ENCODE measurements at regions not wholly inside any gene's neighbourhood (a gene's known extent, or its start where the extent isn't known, plus 50 kb on each side); places are given as distances from the start of the nearest gene placed in this dataset.

DNA sequence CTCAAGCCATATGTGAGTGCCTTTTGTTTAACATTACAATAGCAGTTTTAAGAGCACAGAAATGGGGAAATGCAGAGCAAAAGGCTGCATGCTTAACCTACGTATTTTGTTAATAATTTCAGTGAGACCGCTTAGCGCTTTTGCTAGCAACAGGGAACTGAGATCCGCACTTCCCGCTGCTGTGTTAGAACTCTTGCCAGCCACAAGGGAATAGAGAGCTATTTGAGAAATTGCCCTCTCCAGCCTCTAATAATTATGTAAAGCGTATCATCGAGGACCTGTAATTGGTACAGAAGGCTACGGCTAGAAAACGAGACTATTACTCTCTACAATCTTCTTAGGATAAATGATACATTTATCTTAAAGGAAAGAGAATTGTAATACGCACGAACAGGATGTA, 205.2 kb upstream of the GRIP1 start:
- Histone ChIP-seq H3K79me2 (ENCODE audit: control insufficient read depth, insufficient read depth, low read length, unreplicated experiment) (no peaks in the 10 kb centered on the region), H2AFZ (ENCODE audit: low read length, unreplicated experiment) (no peak overlapping the region), H3K27me3 (ENCODE audit: insufficient read depth, low read length) (peaks cover 36% of the 10 kb centered on the region), H3K4me3 (ENCODE audit: low read depth, low read length) (no peak overlapping the region), H3K27ac (ENCODE audit: low read depth, low read length) (no peak overlapping the region), H3K4me1 (ENCODE audit: control insufficient read depth, insufficient read depth, low read length, unreplicated experiment) (no peaks in the 10 kb centered on the region), H3K36me3 (ENCODE audit: insufficient read depth, low read length) (no peaks in the 10 kb centered on the region)

- no peak overlapping the region for H2AFZ ChIP-seq (ENCODE audit: low read length, unreplicated experiment)
- H3K36me3 ChIP-seq (ENCODE audit: insufficient read depth, low read length) = no peaks in the 10 kb centered on the region
- no peak overlapping the region for H3K27ac ChIP-seq (ENCODE audit: low read depth, low read length)
Measured at GRCh38 chr12:66885115-66885875, 206.4 kb upstream of the GRIP1 start.

GRCh38 chr12:66896797-66897196, 217.9 kb upstream of the GRIP1 start:
- no peak overlapping the region for H2AFZ ChIP-seq (ENCODE audit: low read length, unreplicated experiment)
- H3K4me1 ChIP-seq (ENCODE audit: control insufficient read depth, insufficient read depth, low read length, unreplicated experiment) = no peaks in the 10 kb centered on the region
- H3K36me3 ChIP-seq (ENCODE audit: insufficient read depth, low read length) = no peaks in the 10 kb centered on the region
- peaks cover 9% of the 10 kb centered on the region; the same call in 1 of the 2 replicates for H3K27me3 ChIP-seq (ENCODE audit: insufficient read depth, low read length)
- H3K79me2 ChIP-seq (ENCODE audit: control insufficient read depth, insufficient read depth, low read length, unreplicated experiment) = no peaks in the 10 kb centered on the region
- H3K4me3 ChIP-seq (ENCODE audit: low read depth, low read length) = no peak overlapping the region
- H3K27ac ChIP-seq (ENCODE audit: low read depth, low read length) = no peak overlapping the region

More at GRCh38 chr12:66885115-66885875, 206.4 kb upstream of the GRIP1 start:
- Histone ChIP-seq H3K79me2 (ENCODE audit: control insufficient read depth, insufficient read depth, low read length, unreplicated experiment) (no peaks in the 10 kb centered on the region), H3K27me3 (ENCODE audit: insufficient read depth, low read length) (peaks cover 36% of the 10 kb centered on the region), H3K4me1 (ENCODE audit: control insufficient read depth, insufficient read depth, low read length, unreplicated experiment) (no peaks in the 10 kb centered on the region), H3K4me3 (ENCODE audit: low read depth, low read length) (no peak overlapping the region)

DNA sequence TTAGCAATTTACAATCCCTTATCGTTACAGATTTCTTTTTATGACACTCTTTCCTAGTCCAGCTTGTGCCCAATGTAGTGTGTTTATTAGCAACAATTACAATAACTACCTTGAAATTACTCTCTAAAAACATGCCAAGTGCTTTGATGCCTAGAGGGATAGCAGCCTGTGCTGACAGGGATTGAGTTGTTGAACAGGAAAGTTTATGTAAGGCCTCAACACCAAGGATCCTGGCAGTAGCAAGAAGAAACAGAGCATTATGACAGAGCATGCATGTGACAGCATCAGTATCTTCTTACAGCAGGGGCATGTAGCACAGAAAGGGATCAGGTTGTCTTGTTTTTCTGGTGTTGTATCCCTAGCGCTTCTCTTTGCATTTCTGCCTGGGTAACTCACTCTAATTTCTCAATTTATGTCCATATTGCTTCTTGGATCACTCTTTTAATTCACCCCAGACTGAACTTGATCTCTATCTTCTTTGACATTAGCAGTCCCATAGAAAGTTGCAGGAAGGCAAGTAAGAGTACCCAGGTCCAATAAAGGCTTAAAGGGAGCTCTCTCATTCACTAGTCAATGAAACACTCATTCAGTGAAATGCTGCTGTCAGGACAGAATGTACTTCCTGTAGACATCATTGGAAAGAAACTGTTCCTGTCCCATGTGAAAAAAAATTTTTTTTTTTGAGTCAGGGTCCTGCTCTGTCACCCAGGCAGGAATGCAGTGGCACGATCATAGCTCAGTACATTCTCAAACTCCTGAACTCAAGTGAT, 220.0 kb upstream of the GRIP1 start:
- H3K36me3 ChIP-seq (ENCODE audit: insufficient read depth, low read length) = no peaks in the 10 kb centered on the region
- no peak overlapping the region for H2AFZ ChIP-seq (ENCODE audit: low read length, unreplicated experiment)
- H3K4me1 ChIP-seq (ENCODE audit: control insufficient read depth, insufficient read depth, low read length, unreplicated experiment) = no peaks in the 10 kb centered on the region
- peaks cover 9% of the 10 kb centered on the region; the same call in 1 of the 2 replicates for H3K27me3 ChIP-seq (ENCODE audit: insufficient read depth, low read length)
- H3K4me3 ChIP-seq (ENCODE audit: low read depth, low read length) = no peak overlapping the region
- no peak overlapping the region for H3K27ac ChIP-seq (ENCODE audit: low read depth, low read length)
- H3K79me2 ChIP-seq (ENCODE audit: control insufficient read depth, insufficient read depth, low read length, unreplicated experiment) = no peaks in the 10 kb centered on the region

DNA sequence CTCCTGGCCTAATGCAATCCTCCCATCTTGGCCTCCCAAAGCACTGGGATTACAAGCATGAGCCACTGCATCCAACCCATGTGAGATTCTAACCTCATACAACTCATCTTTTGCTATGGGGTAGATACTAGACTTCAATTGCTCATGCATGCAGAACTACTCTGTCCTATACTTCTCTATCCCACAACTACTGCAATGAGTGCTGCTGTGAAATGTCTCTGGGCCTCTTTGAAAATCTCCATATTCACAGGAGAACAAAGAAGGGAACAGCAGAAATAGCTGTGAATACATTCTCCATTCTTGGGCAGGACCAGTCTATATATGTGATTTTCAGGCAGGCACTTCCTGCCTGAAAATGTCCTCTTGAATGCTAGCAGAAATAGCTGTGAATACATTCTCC, 220.7 kb upstream of the GRIP1 start:
- Histone ChIP-seq H3K79me2 (ENCODE audit: control insufficient read depth, insufficient read depth, low read length, unreplicated experiment) (no peaks in the 10 kb centered on the region), H3K4me3 (ENCODE audit: low read depth, low read length) (no peak overlapping the region), H3K27me3 (ENCODE audit: insufficient read depth, low read length) (peaks cover 13% of the 10 kb centered on the region; the same call in 1 of the 2 replicates), H2AFZ (ENCODE audit: low read length, unreplicated experiment) (no peak overlapping the region), H3K27ac (ENCODE audit: low read depth, low read length) (no peak overlapping the region), H3K4me1 (ENCODE audit: control insufficient read depth, insufficient read depth, low read length, unreplicated experiment) (no peaks in the 10 kb centered on the region), H3K36me3 (ENCODE audit: insufficient read depth, low read length) (no peaks in the 10 kb centered on the region)

- no peaks in the 10 kb centered on the region for H3K4me1 ChIP-seq (ENCODE audit: control insufficient read depth, insufficient read depth, low read length, unreplicated experiment)
- H3K79me2 ChIP-seq (ENCODE audit: control insufficient read depth, insufficient read depth, low read length, unreplicated experiment) = no peaks in the 10 kb centered on the region
- H3K27ac ChIP-seq (ENCODE audit: low read depth, low read length) = no peak overlapping the region
- peaks cover 17% of the 10 kb centered on the region; the same call in 1 of the 2 replicates for H3K27me3 ChIP-seq (ENCODE audit: insufficient read depth, low read length)
- H3K4me3 ChIP-seq (ENCODE audit: low read depth, low read length) = no peak overlapping the region
- no peaks in the 10 kb centered on the region for H3K36me3 ChIP-seq (ENCODE audit: insufficient read depth, low read length)
- H2AFZ ChIP-seq (ENCODE audit: low read length, unreplicated experiment) = no peak overlapping the region
Measured at GRCh38 chr12:66900616-66901015, 221.7 kb upstream of the GRIP1 start.

- Histone ChIP-seq H3K36me3 (ENCODE audit: insufficient read depth, low read length) (no peaks in the 10 kb centered on the region), H2AFZ (ENCODE audit: low read length, unreplicated experiment) (no peak overlapping the region), H3K79me2 (ENCODE audit: control insufficient read depth, insufficient read depth, low read length, unreplicated experiment) (no peaks in the 10 kb centered on the region), H3K27me3 (ENCODE audit: insufficient read depth, low read length) (peaks cover 17% of the 10 kb centered on the region; the same call in 1 of the 2 replicates), H3K27ac (ENCODE audit: low read depth, low read length) (no peak overlapping the region), H3K4me1 (ENCODE audit: control insufficient read depth, insufficient read depth, low read length, unreplicated experiment) (no peaks in the 10 kb centered on the region), H3K4me3 (ENCODE audit: low read depth, low read length) (no peak overlapping the region)
Measured at GRCh38 chr12:66901138-66901932, 222.5 kb upstream of the GRIP1 start.

DNA sequence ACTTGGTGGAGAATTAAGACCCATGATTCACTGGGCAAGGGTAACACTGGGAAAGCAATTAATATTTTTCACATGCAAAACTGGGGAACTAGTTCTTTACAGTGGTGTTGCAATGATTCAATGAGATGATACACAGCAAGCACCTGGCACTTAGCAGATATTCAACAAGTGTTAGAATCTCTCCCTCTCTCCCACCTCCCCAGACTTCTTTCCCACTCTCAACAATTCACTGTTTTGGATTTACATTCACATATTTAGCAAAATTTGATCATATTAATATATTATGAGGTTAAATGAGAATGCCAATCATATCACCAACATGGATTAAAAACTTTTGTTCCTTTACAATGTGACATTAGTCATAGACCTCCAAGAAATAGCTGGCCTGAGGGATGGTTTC, 223.1 kb upstream of the GRIP1 start:
- Histone ChIP-seq H2AFZ (ENCODE audit: low read length, unreplicated experiment) (no peak overlapping the region), H3K4me1 (ENCODE audit: control insufficient read depth, insufficient read depth, low read length, unreplicated experiment) (no peaks in the 10 kb centered on the region), H3K79me2 (ENCODE audit: control insufficient read depth, insufficient read depth, low read length, unreplicated experiment) (no peaks in the 10 kb centered on the region), H3K27ac (ENCODE audit: low read depth, low read length) (no peak overlapping the region), H3K36me3 (ENCODE audit: insufficient read depth, low read length) (no peaks in the 10 kb centered on the region), H3K4me3 (ENCODE audit: low read depth, low read length) (no peak overlapping the region), H3K27me3 (ENCODE audit: insufficient read depth, low read length) (peaks cover 19% of the 10 kb centered on the region; the same call in 1 of the 2 replicates)

GRCh38 chr12:66903782-66904396, 225.0 kb upstream of the GRIP1 start:
- H3K4me3 ChIP-seq (ENCODE audit: low read depth, low read length) = no peak overlapping the region
- H2AFZ ChIP-seq (ENCODE audit: low read length, unreplicated experiment) = no peak overlapping the region
- no peaks in the 10 kb centered on the region for H3K79me2 ChIP-seq (ENCODE audit: control insufficient read depth, insufficient read depth, low read length, unreplicated experiment)
- no peaks in the 10 kb centered on the region for H3K4me1 ChIP-seq (ENCODE audit: control insufficient read depth, insufficient read depth, low read length, unreplicated experiment)
- no peak overlapping the region for H3K27ac ChIP-seq (ENCODE audit: low read depth, low read length)
- H3K36me3 ChIP-seq (ENCODE audit: insufficient read depth, low read length) = no peaks in the 10 kb centered on the region
- peaks cover 11% of the 10 kb centered on the region; the same call in 1 of the 2 replicates for H3K27me3 ChIP-seq (ENCODE audit: insufficient read depth, low read length)

GRCh38 chr12:66905201-66905600, 226.3 kb upstream of the GRIP1 start:
- H3K4me1 ChIP-seq (ENCODE audit: control insufficient read depth, insufficient read depth, low read length, unreplicated experiment) = no peaks in the 10 kb centered on the region
- H3K4me3 ChIP-seq (ENCODE audit: low read depth, low read length) = no peak overlapping the region
- no peaks in the 10 kb centered on the region for H3K36me3 ChIP-seq (ENCODE audit: insufficient read depth, low read length)
- peaks cover 11% of the 10 kb centered on the region; the same call in 1 of the 2 replicates for H3K27me3 ChIP-seq (ENCODE audit: insufficient read depth, low read length)
- no peaks in the 10 kb centered on the region for H3K79me2 ChIP-seq (ENCODE audit: control insufficient read depth, insufficient read depth, low read length, unreplicated experiment)
- no peak overlapping the region for H2AFZ ChIP-seq (ENCODE audit: low read length, unreplicated experiment)
- H3K27ac ChIP-seq (ENCODE audit: low read depth, low read length) = no peak overlapping the region

All from ACC112 (cell line).